GM12875 (cell line): ENCODE measurements at regions not wholly inside any gene's neighbourhood (a gene's known extent, or its start where the extent isn't known, plus 50 kb on each side); places are given as distances from the start of the nearest gene placed in this dataset.

Source experiments
- H3K4me3 ChIP-seq: one replicate; pipeline ENCODE4 v1.5.1; 2011; ENCODE audit warnings: low read depth, low read length, control low read depth
- TF ChIP-seq, protein P1 (sequence below): IDR thresholded peaks from 2 replicates; pipeline ENCODE4 v1.5.1; 2011; ENCODE audit warnings: low read depth, mild to moderate bottlenecking, control low read depth, inconsistent platforms, low read length, moderate library complexity, borderline replicate concordance; ENCODE audit not compliant: insufficient read depth

- no peak overlapping the region for H3K4me3 ChIP-seq
- TF ChIP-seq, protein P1, sequence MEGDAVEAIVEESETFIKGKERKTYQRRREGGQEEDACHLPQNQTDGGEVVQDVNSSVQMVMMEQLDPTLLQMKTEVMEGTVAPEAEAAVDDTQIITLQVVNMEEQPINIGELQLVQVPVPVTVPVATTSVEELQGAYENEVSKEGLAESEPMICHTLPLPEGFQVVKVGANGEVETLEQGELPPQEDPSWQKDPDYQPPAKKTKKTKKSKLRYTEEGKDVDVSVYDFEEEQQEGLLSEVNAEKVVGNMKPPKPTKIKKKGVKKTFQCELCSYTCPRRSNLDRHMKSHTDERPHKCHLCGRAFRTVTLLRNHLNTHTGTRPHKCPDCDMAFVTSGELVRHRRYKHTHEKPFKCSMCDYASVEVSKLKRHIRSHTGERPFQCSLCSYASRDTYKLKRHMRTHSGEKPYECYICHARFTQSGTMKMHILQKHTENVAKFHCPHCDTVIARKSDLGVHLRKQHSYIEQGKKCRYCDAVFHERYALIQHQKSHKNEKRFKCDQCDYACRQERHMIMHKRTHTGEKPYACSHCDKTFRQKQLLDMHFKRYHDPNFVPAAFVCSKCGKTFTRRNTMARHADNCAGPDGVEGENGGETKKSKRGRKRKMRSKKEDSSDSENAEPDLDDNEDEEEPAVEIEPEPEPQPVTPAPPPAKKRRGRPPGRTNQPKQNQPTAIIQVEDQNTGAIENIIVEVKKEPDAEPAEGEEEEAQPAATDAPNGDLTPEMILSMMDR, result no peak
Observed at GRCh38 chr22:27194096-27194748, 536.8 kb downstream of the MIAT start.

DNA sequence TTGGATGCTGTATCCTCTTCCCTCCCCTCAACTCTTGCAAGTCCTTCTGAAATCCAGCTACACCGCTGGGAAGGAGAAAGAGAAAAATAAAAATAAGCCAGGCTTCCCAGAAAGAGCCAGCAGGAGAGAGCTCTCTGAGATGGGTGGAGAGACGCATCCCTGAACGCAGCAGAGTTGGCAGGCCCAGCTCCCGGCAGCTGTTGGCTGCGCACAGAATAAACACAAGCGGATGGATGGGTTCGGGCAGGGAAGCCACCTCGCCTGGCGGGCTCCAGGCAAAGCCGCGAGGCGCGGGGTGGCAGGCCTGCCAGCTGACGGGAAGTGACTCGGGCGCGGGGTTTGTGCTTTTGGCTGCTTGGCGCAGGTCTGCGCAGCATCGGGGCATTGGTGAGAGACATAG is 537.7 kb downstream of the MIAT start:
- TF ChIP-seq, protein P1, result no peak

GRCh38 chr22:27195494-27195893 is 538.1 kb downstream of the MIAT start:
- TF ChIP-seq, protein P1, result no peak
- H3K4me3 ChIP-seq, result no peak overlapping the region

More for the DNA sequence above, 537.7 kb downstream of the MIAT start:
- no peak overlapping the region for H3K4me3 ChIP-seq

DNA sequence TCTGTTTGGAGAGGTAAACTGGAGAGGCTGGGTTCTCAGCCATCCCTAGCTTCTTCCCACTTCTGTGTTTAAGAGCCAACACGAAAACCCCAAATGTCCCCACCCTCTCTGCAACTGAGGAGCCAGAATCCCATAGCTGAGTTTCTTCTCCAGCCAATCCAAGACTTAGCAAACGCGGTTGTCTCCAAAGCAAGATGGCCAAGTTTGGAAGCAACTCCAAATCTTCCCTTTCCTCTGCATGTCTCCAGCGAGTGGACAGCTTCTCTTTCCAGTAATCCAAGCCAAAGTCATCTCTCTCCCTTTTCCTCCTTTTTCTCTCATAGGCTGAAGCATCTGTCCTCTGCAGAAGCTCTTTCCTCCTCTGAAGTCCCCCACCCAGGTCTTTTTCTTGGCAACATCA is 539.2 kb downstream of the MIAT start:
- TF ChIP-seq, protein P1, result no peak
- no peak overlapping the region for H3K4me3 ChIP-seq

GRCh38 chr22:27197052-27197451 is 539.7 kb downstream of the MIAT start:
- TF ChIP-seq, protein P1, result no peak
- H3K4me3 ChIP-seq, result no peak overlapping the region

- TF ChIP-seq, protein P1, result no peak
- H3K4me3 ChIP-seq, result no peak overlapping the region
Observed at GRCh38 chr22:27197618-27198017, 540.2 kb downstream of the MIAT start.

DNA sequence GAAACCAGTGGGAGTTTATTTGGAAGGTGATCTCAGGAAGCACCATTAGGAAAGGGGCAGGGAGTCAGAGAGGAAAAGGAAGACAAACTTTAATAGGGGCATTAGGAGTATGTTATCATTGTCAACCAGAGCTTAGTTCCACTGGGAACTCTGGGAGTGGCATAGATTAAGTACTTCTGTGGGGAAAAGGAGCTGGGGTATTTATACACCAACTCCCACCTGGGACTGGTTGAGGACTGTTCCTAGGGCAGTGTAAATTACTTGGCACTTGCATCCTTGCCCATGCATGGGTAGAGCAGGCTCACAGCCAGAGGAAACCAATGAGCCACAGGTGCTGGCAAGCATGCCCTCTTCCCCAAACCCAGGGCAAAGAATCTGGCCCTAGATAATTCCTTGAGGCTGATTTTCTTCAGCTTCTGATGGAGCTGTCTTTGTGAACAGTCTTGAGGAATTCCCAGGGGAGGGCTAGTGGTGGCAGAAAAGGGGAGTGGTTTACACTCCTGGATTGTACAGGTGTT is 541.2 kb downstream of the MIAT start:
- TF ChIP-seq, protein P1, result no peak
- no peak overlapping the region for H3K4me3 ChIP-seq
